ENCODE measurements at regions not wholly inside any gene's neighbourhood (a gene's known extent, or its start where the extent isn't known, plus 50 kb on each side); places are given as distances from the start of the nearest gene placed in this dataset.

DNA sequence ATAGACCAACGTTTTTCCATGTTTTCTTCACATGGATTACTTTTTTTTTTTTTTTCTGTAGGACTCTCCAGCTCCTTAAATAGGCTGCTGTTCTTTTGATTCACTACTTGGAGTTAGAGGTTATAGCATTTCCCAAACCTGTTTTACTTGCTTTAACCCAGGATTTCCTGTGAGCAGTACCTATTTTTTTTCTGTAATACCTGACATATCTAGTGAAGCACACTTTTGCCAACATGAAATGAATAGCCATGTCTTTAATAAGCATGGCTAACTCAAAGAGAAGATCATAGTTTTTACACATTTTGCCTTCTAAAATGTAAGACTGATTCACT, 137.0 kb downstream of the FOXA2 start:
- no peaks in the 10 kb centered on the region for H3K4me1 Mint-ChIP-seq (ENCODE audit: low read depth, unreplicated experiment)
- H3K4me3 Mint-ChIP-seq (ENCODE audit: unreplicated experiment), result no peak overlapping the region
- H3K36me3 Mint-ChIP-seq (ENCODE audit: insufficient read depth, unreplicated experiment), result no peaks in the 10 kb centered on the region
- peaks cover 17% of the 10 kb centered on the region for H3K27me3 Mint-ChIP-seq (ENCODE audit: insufficient read depth, unreplicated experiment)
- TF ChIP-seq, protein P1, sequence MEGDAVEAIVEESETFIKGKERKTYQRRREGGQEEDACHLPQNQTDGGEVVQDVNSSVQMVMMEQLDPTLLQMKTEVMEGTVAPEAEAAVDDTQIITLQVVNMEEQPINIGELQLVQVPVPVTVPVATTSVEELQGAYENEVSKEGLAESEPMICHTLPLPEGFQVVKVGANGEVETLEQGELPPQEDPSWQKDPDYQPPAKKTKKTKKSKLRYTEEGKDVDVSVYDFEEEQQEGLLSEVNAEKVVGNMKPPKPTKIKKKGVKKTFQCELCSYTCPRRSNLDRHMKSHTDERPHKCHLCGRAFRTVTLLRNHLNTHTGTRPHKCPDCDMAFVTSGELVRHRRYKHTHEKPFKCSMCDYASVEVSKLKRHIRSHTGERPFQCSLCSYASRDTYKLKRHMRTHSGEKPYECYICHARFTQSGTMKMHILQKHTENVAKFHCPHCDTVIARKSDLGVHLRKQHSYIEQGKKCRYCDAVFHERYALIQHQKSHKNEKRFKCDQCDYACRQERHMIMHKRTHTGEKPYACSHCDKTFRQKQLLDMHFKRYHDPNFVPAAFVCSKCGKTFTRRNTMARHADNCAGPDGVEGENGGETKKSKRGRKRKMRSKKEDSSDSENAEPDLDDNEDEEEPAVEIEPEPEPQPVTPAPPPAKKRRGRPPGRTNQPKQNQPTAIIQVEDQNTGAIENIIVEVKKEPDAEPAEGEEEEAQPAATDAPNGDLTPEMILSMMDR (IDR thresholded peaks at IDR 0.05; ENCODE audit: insufficient read depth in 1 of 2, low read depth in 1 of 2, low read length in 1 of 2, severe bottlenecking in 1 of 2, unreplicated experiment in 1 of 2), result no peak
- H3K27ac Mint-ChIP-seq (ENCODE audit: unreplicated experiment), result no peak overlapping the region
- H3K9me3 Mint-ChIP-seq (ENCODE audit: unreplicated experiment), result no peaks in the 10 kb centered on the region
- intact Hi-C loops (cut with micrococcal nuclease; ENCODE audit: unreplicated experiment), result no loop called here
- no peaks in the 10 kb centered on the region for H3K9me3 ChIP-seq
- no peaks in the 10 kb centered on the region for H3K4me1 ChIP-seq
- no peaks in the 10 kb centered on the region; the same call in 1 of the 2 replicates for H3K27me3 ChIP-seq (replicated peaks; ENCODE audit: control insufficient read depth, insufficient read depth, low read length)
- H3K36me3 ChIP-seq (ENCODE audit: control insufficient read depth, insufficient read depth, low read length), result no peaks in the 10 kb centered on the region
- CTCF ChIA-PET, result no interaction called here
- no TSS peak for BruUV-seq (replicated peaks)
- H3K4me3 ChIP-seq (ENCODE audit: low read depth, low read length), result no peak overlapping the region
- no peak for DNase-seq
- POLR2A ChIA-PET, result no interaction called here

DNA sequence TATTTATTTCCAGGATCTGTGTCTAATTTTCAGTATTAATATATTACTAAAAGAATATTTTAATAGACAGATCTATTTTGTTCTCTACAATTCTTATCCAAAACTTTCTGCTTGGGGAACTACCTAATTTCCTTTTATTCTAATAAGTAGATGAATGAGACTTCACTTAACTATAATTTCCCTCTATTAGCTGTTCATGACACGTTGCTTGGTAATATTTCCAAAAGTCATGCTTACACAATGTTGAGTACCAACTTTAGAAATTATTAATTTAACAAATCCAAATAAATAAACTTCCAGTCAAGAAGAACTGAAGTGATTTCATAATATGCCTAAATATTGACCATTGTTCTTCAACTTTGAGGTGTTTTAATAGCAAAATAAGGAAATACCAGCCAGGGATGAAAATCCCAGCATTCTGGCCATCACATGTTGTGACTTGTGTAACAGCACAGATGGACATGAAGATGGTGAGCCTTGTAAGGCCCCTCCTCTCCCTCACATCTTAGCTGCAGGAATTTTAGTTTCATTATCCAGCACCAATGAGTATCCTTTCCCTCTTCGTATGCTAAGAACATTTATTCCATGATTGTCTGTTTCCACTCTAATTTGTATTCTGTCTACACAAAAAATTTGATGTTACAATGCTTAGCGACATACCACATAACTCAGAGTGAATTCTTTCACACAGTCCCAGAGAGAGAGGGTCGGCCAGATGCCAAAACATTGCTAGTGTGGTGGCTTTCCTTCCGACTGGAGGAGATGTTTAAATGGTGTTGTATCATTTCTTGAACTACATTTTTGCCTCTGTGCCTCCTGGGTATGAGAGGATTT, 137.5 kb downstream of the FOXA2 start:
- no peaks in the 10 kb centered on the region for H3K4me1 ChIP-seq
- H3K4me3 ChIP-seq (ENCODE audit: low read depth, low read length), result no peak overlapping the region
- no TSS peak for BruUV-seq (replicated peaks)
- no peaks in the 10 kb centered on the region; the same call in 1 of the 2 replicates for H3K27me3 ChIP-seq (replicated peaks; ENCODE audit: control insufficient read depth, insufficient read depth, low read length)
- no peak overlapping the region for H3K4me3 Mint-ChIP-seq (ENCODE audit: unreplicated experiment)
- no peaks in the 10 kb centered on the region for H3K36me3 ChIP-seq (ENCODE audit: control insufficient read depth, insufficient read depth, low read length)
- DNase-seq, result no peak
- H3K27me3 Mint-ChIP-seq (ENCODE audit: insufficient read depth, unreplicated experiment), result peaks cover 17% of the 10 kb centered on the region
- intact Hi-C loops (cut with micrococcal nuclease; ENCODE audit: unreplicated experiment), result no loop called here
- no peaks in the 10 kb centered on the region for H3K9me3 ChIP-seq
- H3K27ac Mint-ChIP-seq (ENCODE audit: unreplicated experiment), result no peak overlapping the region
- ChIA-PET POLR2A (no interaction called here), CTCF (no interaction called here)
- no peaks in the 10 kb centered on the region for H3K9me3 Mint-ChIP-seq (ENCODE audit: unreplicated experiment)
- H3K36me3 Mint-ChIP-seq (ENCODE audit: insufficient read depth, unreplicated experiment), result no peaks in the 10 kb centered on the region
- TF ChIP-seq, protein P1 (IDR thresholded peaks at IDR 0.05; ENCODE audit: insufficient read depth in 1 of 2, low read depth in 1 of 2, low read length in 1 of 2, severe bottlenecking in 1 of 2, unreplicated experiment in 1 of 2), result no peak
- no peaks in the 10 kb centered on the region for H3K4me1 Mint-ChIP-seq (ENCODE audit: low read depth, unreplicated experiment)

DNA sequence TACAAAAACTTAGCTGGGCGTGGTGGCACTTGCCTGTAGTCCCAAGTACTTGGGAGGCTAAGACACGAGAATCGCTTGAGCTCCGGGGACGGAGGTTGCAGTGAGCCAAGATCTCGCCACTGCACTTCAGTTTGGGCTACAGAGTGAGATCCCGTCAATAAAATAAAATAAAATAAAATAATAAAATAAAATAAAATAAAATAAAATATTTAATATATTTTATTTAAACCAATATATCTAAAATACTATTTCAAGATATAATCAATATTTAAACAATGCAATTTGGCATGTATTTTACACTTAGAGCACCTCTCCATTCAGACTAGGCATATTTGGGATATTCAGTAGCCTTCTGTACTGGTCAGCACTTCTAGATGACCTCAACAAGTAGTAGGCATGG, 142.1 kb downstream of the FOXA2 start:
- no peak for DNase-seq
- no peaks in the 10 kb centered on the region for H3K9me3 ChIP-seq
- H3K27me3 ChIP-seq (replicated peaks; ENCODE audit: control insufficient read depth, insufficient read depth, low read length), result no peaks in the 10 kb centered on the region
- no peak overlapping the region for H3K4me3 ChIP-seq (ENCODE audit: low read depth, low read length)
- peaks cover 10% of the 10 kb centered on the region for H3K27me3 Mint-ChIP-seq (ENCODE audit: insufficient read depth, unreplicated experiment)
- TF ChIP-seq, protein P1 (IDR thresholded peaks at IDR 0.05; ENCODE audit: insufficient read depth in 1 of 2, low read depth in 1 of 2, low read length in 1 of 2, severe bottlenecking in 1 of 2, unreplicated experiment in 1 of 2), result no peak
- H3K9me3 Mint-ChIP-seq (ENCODE audit: unreplicated experiment), result no peaks in the 10 kb centered on the region
- intact Hi-C loops (cut with micrococcal nuclease; ENCODE audit: unreplicated experiment), result no loop called here
- H3K36me3 Mint-ChIP-seq (ENCODE audit: insufficient read depth, unreplicated experiment), result no peaks in the 10 kb centered on the region
- H3K36me3 ChIP-seq (ENCODE audit: control insufficient read depth, insufficient read depth, low read length), result no peaks in the 10 kb centered on the region
- ChIA-PET POLR2A (no interaction called here), CTCF (no interaction called here)
- H3K27ac Mint-ChIP-seq (ENCODE audit: unreplicated experiment), result no peak overlapping the region
- BruUV-seq (replicated peaks), result no TSS peak
- H3K4me1 Mint-ChIP-seq (ENCODE audit: low read depth, unreplicated experiment), result no peaks in the 10 kb centered on the region
- no peaks in the 10 kb centered on the region for H3K4me1 ChIP-seq
- no peak overlapping the region for H3K4me3 Mint-ChIP-seq (ENCODE audit: unreplicated experiment)

Data from Caco-2 (cell line).